T-helper 2 cell treated with Interferon-gamma antibody and Interleukin-4, amounts not matched to agents 100 ng/mL and 5 ng/mL, for 36 hours (primary cell): ENCODE measurements at regions not wholly inside any gene's neighbourhood (a gene's known extent, or its start where the extent isn't known, plus 50 kb on each side); places are given as distances from the start of the nearest gene placed in this dataset.

Experiments used
- intact Hi-C: fragments of 100-400 bp; cut with micrococcal nuclease; formaldehyde crosslinking; loops from one replicate; pipeline ENCODE4 v1.15.1; 2023

DNA sequence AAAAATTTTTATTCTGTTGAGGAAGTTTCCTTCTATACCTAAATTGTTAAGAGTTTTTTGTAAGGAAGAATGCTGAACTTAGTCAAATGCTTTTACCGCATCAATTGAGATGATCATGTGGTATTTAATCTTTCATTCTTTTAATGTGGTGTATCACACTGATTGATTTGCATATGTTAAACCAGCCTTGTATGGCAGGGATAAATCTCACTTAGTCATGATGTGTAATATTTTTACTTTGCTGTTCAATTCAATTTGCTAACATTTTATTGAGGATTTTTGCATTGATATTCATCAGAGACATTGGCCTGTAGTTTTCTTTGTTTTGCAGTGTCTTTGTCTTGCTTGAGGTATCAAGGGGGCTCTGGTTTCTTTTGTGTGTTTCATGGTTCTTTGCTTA is 125.3 kb upstream of the MEF2C start:
- intact Hi-C loops: no loop called here

DNA sequence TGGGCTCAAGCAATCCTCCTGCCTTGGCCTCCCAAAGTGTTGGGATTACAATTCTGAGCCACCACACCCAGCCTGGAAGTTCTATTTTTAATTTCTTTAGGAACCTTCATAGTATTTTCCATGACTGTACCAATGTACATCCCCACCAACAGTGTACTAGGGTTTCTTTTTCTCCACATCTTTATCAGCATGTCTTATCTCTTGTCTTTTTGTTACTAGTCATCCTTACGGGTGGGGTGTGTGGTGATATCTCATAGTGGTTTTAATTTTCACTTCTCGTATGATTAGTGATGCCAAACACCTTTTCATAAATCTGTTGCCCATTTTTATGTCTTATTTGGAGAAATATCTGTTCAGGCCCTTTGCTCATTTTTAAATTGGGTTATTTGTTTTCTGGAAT is 123.0 kb upstream of the MEF2C start:
- intact Hi-C loops: no loop called here

DNA sequence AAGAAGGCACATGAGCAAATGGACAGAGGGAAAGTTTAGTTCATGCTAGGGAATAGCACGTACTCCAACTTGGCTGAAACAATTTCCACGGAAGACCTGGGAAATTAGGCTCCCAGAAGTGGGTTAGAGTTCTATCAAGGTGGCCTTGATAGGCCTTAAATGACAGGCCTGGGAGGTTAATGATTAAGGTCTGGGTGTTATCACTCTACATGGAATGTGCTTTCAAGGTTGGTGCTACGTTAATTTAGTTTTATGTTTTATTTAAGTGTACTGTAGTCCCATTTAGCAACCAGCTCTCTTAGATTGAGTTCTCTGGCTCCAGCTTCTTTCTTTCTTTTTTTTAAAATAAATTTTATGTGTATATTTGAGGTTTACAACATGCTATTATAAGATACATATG is 121.4 kb upstream of the MEF2C start:
- intact Hi-C loops: no loop called here

DNA sequence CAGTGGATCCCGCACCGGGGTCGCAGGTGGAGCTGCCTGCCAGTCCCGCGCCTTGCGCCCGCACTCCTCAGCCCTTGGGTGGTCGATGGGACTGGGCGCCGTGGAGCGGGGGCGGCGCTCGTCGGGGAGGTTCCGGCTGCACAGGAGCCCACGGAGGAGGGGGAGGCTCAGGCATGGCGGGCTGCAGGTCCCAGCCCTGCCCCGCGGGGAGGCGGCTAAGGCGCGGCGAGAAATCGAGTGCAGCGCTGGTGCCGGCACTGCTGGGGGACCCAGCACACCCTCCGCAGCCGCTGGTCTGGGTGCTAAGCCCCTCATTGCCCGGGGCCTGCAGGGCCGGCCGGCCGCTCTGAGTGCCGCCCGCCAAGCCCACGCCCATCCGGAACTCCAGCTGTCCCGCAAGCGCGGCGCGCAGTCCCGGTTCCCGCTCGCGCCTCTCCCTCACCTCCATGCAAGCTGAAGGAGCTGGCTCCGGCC is 120.6 kb upstream of the MEF2C start:
- intact Hi-C loops: no loop called here

DNA sequence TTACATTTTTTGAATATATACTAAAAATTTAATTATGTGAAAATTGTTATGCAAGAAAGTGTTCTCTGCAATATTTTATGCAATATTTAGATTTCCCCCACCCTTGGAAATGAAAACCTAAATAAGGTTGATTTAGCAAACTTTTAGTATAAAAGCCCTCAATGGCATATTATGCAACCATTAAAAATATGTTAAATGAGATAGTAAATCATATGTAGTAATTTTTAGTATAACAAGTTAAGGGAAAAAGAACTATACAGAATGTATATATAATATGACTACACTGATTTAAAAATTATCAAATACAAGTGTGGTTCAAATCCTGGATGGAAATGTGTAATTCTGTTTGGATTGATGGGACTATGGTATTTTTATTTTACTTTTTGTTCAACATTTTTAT is 116.9 kb upstream of the MEF2C start:
- intact Hi-C loops: no loop called here

DNA sequence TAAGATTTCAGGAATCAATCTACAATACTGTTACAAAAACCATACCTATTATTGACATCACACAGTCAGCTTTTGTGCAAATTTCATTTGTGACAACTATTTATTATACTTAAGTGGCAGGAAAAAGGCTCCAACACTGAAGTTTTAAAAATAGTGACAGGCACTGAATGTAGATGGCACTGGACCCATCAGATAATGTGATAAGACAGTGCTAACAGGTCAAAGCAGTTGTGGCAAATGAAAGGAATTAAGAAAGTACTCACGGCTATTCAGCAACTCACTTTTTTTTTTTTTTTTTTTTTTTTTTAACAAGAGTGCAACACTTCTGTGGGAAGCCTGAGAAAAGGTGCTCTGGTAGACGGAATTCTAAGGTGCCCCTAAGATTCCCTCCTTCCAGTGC is 115.0 kb upstream of the MEF2C start:
- intact Hi-C loops: no loop called here

DNA sequence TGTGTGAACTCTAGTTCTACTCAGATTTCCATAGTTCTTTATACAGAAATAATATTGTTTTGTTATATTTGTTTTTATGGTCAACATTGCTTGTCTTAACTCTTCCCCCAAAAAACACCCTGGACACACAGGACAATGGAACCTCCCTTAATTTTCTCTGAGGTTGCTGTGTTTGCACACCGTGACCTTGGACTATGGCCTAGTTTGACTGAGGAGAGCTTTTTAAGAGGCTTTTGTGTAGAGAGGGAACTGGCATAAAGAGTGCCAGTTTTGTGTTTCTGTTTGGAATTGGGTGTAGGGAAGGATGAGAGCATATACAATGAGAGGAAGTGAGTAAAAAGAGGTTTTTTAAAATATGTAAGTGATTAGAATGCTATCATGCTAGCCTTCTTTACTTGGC is 101.1 kb upstream of the MEF2C start:
- intact Hi-C loops: no loop called here

DNA sequence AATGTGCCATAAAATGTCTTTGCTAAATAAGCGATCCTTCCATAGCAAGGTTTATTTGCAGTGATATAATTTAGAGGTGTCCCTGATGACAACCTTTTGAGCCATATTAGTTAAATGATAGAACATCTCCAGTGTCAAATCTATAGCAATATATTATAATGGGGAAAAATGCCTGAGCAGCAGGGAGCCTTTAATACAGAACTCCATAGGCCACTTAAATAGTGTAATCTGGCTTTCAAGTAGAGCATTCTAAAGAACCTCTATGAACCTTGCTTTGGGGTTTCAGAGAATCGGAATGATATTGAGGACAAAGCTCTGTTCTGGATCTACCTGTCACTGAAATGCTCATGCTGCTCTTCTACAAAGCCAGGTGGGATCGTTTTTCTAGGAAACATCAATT is 96.7 kb upstream of the MEF2C start:
- intact Hi-C loops: no loop called here

DNA sequence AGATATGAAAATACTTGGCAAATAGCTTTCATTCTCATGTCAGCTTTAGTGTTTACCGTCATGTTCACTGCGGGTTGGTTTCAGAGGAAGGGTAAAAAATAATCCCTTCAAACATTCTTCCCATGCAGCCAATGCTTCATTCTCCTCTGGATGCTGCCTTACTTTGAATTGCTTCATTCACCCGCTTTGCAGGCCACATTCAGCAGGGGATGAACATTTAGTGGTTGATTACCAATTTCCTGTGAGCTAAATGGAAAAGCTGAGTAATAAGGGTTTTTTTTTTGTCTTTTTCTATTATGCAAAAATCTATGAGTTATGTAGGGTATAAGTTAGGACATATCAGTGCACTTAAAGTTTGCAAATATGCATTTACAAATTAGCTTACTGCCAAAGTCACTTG is 96.3 kb upstream of the MEF2C start:
- intact Hi-C loops: no loop called here

DNA sequence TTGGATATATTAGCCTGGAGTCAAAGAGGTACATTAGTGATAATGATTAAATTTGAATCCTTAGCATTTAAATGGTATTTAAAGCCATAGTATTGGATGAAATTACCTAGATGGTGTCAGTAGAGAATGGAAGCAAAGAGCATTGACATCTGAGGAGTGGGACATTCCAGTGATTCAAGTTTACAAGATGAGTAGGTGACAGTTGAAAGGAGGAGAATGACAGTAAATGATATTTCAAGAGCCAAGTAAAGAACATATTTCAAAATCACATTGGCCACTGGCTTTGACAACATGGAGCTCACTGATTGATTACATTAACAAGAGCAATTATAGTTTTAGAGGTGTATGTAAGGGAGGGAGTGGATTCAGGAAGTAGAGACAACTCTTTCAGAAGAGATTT is 93.9 kb upstream of the MEF2C start:
- intact Hi-C loops: no loop called here

DNA sequence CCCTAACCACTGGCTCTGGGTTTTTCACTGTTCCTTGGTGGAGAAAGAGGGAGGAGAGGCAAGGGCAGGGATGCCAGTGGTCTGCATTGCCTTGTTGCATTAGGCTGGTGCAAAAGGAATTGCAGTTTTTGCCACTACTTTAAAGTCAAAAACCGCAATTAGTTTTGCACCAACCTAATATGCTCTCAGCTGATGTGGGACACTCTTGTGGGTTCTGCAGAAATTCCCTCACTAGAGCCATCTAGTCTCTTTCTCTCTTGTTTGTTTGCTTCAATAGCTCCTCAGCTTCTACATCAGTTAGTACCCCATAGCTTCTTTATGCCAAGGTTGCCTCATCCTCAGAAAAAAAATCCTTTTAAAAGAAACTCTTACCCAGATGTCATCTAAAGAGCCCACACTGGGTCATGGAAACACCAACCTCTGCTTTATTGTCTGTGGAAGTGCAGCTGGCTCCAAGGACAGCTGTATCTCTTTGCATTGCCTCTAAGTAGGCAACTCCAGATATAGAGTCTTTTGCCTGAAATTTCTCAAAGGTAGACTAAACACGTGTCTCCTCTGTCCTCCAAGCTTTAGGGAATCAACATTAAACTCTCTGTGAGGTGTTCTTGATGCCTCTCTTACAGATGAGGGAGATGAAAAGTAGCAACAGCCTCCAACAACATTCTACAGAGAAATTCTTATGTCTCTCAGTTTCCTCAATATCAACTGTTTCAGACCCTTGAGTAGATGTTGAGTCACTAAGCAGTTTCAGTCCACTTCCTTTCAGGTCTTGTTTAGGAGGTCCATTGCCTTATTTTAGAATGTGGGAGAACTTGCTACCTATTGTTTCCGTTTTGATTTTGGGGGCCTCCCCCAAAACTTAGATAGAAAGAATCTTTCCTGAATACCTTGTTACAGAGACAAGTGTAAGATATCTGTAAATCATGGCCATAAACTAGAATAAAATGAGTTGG is 84.9 kb upstream of the MEF2C start:
- intact Hi-C loops: no loop called here

DNA sequence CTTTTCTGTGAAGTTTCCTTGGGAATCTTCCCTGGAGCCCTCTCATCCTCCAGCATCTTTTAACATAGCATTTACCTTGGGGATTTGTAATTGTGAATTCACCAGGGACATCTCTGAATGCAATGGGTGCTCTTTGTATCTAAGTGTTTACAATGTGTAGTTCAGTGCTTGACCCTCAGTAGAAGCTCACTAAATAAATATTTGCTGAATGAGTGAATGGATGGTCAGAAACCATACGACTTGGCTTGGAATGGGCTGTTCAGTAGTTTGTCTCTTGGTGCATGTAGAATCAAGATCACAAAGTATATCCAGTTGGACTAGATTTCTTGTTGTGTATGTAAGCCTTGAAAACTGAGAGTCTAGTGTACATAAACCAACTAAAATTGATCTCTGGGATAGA is 81.8 kb upstream of the MEF2C start:
- intact Hi-C loops: no loop called here

DNA sequence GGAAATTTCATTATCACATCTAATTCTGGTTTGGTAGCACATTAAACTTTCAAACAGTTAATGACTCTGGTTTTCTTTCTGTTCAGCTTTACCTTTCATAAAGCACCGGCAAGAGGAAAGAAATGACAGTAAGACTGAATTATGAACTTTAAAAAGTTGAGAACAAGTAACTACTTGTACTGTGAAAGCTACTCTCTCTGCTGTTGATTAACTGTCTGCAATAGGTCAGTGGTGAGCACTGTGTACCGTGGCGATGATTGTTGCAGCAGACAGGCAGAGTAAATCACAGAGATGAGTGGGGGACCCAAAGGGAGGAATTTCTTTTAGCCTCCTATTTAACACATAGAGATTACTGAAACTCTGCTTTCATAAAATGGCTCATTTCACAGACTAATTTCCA is 74.0 kb upstream of the MEF2C start:
- intact Hi-C loops: no loop called here

DNA sequence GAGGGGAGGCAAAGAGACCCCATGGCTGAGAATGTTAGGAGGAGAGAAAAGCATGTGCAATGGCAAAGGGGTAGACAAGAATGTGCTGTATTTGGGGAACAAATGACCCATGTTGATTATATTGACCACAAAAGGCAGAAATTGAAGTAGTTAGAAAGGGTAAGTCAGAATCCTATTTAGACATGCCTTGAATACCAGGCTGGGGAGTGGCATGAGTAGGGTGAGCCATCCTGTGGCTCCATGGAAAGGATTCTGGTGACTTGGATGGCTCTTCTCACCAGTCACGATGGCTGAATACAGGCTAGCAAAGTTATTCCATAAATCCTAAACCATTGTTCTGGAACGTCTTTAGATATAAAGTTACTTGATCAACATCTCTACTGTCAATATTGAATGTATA is 73.4 kb upstream of the MEF2C start:
- intact Hi-C loops: no loop called here

DNA sequence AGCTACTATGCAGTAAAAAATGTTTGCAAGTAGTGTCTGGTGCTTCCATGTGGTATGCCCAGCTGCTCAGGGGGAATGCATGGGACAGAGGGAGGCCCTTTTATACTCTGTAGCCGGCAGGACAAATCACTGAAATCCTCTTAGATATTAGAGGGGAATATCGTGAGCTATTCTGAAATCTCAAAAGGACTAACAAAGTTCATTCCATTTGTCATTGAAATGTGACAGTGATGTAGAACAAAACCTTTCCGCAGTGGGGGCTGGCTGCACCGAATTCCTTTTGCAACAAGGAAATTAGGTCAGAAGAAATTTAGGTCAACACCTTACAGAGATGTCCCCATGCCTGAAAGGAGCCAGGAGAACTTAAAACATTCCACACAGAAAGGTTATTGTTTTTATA is 72.4 kb upstream of the MEF2C start:
- intact Hi-C loops: no loop called here

DNA sequence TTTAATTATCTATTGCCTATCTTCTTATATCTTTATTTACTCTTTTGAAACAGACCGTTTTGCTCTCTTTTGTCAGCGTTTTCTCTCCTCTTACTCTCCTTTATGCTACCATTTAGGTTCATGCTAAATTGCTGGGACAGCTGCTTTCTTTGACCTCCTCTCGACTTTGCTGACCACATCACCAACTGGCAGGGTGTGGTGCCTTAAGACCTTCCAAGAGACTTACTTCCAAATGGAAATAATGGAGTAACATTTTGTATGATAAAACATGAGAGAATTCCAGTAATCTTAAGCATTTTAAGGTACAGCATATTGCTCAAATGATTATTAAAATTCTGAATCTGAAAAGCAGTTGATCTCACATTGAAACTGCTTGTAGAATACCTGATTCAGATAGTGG is 71.5 kb upstream of the MEF2C start:
- intact Hi-C loops: no loop called here

DNA sequence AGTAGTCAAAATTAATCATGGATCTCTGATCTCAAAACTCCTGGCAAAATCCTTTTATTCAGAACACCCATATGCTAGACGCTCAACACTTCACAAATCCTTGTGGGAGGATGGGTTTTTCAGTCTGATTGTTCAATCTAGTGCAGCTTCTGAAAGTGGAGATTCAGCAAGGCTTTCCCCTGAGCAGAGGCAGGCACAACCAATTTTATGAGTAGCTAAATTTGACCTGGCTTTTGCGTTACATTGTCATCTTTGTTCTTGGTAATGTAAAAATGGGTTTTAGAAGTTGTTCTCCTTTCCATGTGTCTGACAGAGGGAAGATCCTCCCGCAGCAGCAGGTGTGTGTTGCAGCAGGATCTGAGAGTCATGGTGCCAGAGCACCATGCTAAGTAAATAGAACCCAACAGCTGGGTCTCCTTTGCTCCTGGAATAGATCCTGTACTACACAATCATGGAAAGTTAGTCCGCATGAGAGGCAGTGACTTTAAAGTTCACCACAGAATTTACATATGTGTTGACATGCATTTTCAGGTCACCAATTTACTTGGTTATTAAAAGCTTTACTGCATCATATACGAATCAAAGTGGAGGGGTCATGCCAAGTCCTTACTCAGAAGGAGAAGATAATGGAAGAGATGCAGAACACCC is 70.1 kb upstream of the MEF2C start:
- intact Hi-C loops: no loop called here

DNA sequence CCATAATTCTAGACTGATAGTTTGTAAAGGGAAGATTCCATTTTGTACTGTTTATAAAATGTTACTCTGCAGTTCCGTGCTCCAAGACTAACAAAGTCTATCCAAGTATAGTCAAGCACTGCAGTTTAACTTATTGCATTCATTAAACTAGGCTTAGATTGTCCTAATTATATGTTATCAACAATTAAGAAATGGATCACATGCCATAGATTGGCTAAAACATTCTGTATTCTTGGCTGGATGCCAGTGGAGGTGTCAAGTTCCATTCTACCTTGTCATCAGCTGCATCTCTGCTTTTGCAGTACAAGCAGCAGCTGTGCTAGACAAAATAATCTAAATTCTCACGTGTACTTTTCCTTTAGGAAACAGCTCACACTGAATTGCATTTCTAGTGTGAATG is 69.4 kb upstream of the MEF2C start:
- intact Hi-C loops: no loop called here

DNA sequence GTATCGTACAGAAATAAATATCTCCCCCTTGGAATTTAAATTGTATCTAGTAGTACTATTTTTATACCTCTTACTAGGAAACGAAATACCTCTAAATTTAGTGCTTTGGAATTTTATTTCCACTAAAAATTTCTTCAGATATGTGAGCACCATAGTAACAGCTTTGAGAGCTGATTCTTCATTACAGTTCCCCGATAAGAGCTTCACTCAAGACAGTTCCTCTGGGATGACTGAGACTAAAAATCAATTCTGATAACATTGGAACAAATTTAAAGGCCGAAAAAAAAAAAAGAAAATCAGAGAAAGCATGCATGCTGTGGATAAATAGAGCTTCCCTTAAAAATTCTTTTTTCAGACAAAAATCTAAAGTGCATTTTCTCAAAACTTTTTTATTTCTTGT is 68.5 kb upstream of the MEF2C start:
- intact Hi-C loops: no loop called here

DNA sequence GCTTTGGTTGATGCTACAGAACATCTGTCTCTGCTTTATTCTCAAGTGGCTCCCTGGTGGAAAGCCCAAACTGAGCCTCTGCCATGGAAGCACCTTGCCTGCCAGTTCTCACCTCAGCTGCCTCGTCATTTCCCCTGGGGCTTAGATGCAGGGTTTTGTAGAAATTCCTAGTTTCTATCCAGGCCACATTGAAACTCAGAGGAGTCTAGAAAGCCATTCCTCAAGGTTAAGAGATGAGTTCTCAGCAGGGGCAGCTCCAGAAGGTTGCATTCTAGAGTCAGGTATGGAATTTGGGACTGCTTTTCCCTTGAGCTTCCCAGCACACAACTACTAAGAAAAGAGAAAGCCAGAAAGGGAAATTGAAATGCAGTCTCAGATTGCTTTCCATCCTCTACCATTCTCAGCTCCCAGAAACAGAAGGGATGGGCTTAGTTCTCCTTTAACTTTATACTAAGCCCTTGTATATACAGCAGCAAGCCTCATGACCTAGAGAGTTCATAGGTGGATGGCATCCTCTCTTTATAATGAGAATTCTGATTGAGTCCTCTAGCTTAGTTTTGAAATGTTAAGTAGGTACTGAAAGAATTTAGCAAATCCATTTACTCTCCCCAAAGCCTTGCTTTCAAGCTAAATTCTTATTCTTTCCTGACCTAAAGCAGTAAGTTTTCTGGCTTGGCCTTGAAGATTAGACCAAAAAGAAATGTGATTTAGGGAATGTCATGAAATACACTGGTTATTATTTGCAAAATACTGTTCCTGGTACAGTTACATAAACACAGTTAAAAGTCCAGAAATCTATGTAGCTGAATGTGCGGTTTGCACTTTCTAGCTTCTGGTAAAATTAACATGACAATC is 66.0 kb upstream of the MEF2C start:
- intact Hi-C loops: no loop called here

DNA sequence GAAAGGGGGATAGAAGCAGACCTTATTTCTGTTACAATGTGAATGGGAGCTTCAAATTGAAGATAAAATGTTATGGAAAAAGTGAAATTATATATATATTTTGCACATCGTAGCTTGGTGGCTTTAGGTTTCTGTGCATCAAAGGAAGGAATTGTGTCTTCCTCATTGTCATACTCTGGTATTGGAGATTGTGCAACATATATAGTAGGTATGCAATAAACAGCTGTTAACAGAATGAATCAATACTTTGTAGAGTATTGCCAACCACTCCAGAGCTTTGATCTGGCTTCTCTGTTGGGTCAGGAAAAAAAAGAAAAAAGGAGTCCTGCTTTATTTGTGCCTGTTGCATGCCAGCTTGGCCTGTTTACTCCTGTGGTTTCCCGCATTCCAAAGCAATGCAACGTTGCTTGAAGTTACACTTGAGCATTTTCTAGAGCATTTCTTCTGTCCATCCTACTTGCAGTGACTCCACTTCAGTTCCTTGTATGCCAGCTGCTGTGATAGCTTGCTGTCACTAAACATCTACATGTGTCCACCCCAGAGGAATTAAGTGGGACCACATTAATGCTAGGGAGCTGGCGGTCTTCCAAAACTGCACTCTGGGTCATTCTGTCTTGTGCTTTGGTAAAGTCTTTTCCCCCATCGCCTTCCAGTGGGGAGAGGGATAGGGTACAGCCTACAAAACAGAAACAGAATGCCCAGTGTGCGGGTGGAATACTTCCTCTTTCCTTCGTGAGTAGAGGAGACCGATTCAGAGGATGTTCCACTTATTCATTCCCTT is 62.0 kb upstream of the MEF2C start:
- intact Hi-C loops: no loop called here
